Panc1 (cell line): ENCODE measurements at regions not wholly inside any gene's neighbourhood (a gene's known extent, or its start where the extent isn't known, plus 50 kb on each side); places are given as distances from the start of the nearest gene placed in this dataset.

Source experiments
- ATAC-seq: fragments of 200-7000 bp; cut with Tn5 transposase; 2 replicates; pipeline ENCODE4 v1.9.1; 2020; ENCODE audit warnings: mild to moderate bottlenecking, moderate library complexity
- BruUV-seq: library from RNA; stranded (reverse); fragments of 400-500 nt; replicated peaks from 2 replicates; lab custom pipeline; 2021; lab: Mats Ljungman, UMichigan
- CTCF ChIA-PET: fragments of 300-600 bp; sonication (Branson Sonifier 250); formaldehyde crosslinking; loops from one replicate; lab custom pipeline; 2022; ENCODE audit warnings: antibody characterized with exemption; lab: Charles Lee
- POLR2A ChIA-PET: fragments of 300-600 bp; sonication (Branson Sonifier 250); formaldehyde crosslinking; loops from one replicate; lab custom pipeline; 2022; ENCODE audit warnings: antibody characterized with exemption; lab: Charles Lee
- DNase-seq: peaks from one replicate; pipeline ENCODE4 v3.0.0-alpha.2; 2010; ENCODE audit warnings: low read depth, low spot score
- H3K27ac ChIP-seq: 2 replicates; pipeline ENCODE4 v1.5.1; 2011; ENCODE audit warnings: mild to moderate bottlenecking, low read length, inconsistent platforms
- H3K27me3 ChIP-seq: fragments of 200-500 bp; sonication (Bioruptor generic); 2 replicates; pipeline ENCODE4 v1.6.0; 2014; ENCODE audit warnings: low read length, inconsistent platforms; ENCODE audit not compliant: control insufficient read depth, insufficient read depth
- H3K36me3 ChIP-seq: fragments of 200-500 bp; sonication (Bioruptor generic); 2 replicates; pipeline ENCODE4 v1.5.1; 2014; ENCODE audit warnings: inconsistent platforms, mild to moderate bottlenecking, low read length, moderate library complexity; ENCODE audit not compliant: control insufficient read depth, insufficient read depth
- H3K4me1 ChIP-seq: 2 replicates; pipeline ENCODE4 v1.5.1; 2011; ENCODE audit warnings: inconsistent platforms, mild to moderate bottlenecking, low read length, moderate library complexity; ENCODE audit not compliant: control insufficient read depth, insufficient read depth
- H3K4me3 ChIP-seq, 2 experiments: 2 replicates each; pipeline ENCODE4 v1.5.1; 2011 to 2012; ENCODE audit warnings: low read depth in 2 of 2, low read length in 2 of 2, mild to moderate bottlenecking in 2 of 2, inconsistent platforms in 1 of 2, moderate library complexity in 1 of 2
- H3K9me3 ChIP-seq: fragments of 200-500 bp; sonication (Bioruptor generic); 2 replicates; pipeline ENCODE4 v1.5.1; 2014; ENCODE audit warnings: low read depth, mild to moderate bottlenecking, inconsistent platforms, low read length, moderate library complexity; ENCODE audit not compliant: control insufficient read depth, insufficient read depth
- CTCF ChIP-seq: fragments of 450-650 bp; IDR thresholded peaks from 2 replicates; pipeline ENCODE4 v1.5.1; 2017; ENCODE audit warnings: mild to moderate bottlenecking
- POLR2AphosphoS5 ChIP-seq: IDR thresholded peaks from 2 replicates; pipeline ENCODE4 v1.6.1; 2012; ENCODE audit warnings: mild to moderate bottlenecking, low read depth, low read length, moderate library complexity
- REST ChIP-seq, 2 experiments: IDR thresholded peaks; 2 replicates each; pipeline ENCODE4 v1.6.1; 2011 to 2012; ENCODE audit warnings: low read depth in 2 of 2, control low read depth in 1 of 2, low read length in 1 of 2, mild to moderate bottlenecking in 1 of 2, moderate library complexity in 1 of 2; ENCODE audit not compliant: insufficient read depth in 1 of 2
- SIN3A ChIP-seq: IDR thresholded peaks from 2 replicates; pipeline ENCODE4 v1.6.1; 2012; ENCODE audit warnings: low read depth, mild to moderate bottlenecking, low read length, moderate library complexity, borderline replicate concordance; ENCODE audit not compliant: insufficient read depth
- TCF7L2 ChIP-seq: IDR thresholded peaks from 2 replicates; pipeline ENCODE4 v1.6.1; 2011; ENCODE audit warnings: mild to moderate bottlenecking, low read depth, low read length, inconsistent platforms
- in situ Hi-C: cut with HindIII; loops from 2 replicates; pipeline ENCODE4 v1.10.0; 2016; ENCODE audit warnings: low sequenced_read_pairs, low pct_unique_long_range_greater_than_20kb
- intact Hi-C: fragments of 100-400 bp; cut with micrococcal nuclease; formaldehyde crosslinking; loops from one replicate; pipeline ENCODE4 v1.10.0; 2022; ENCODE audit not compliant: unreplicated experiment

- Histone ChIP-seq H3K4me1 (no peaks in the 10 kb centered on the region), H3K36me3 (no peaks in the 10 kb centered on the region), H3K4me3 (no peak overlapping the region), H3K9me3 (no peaks in the 10 kb centered on the region), H3K27ac (no peak overlapping the region), H3K27me3 (no peaks in the 10 kb centered on the region)
- POLR2A ChIA-PET = no interaction called here
- DNase-seq (no peak), ATAC-seq (no peak)
- in situ Hi-C loops = no loop called here
- intact Hi-C loops = no loop called here
- CTCF ChIA-PET = no interaction called here
- no peak for TF ChIP-seq REST (IDR thresholded peaks at IDR 0.05; ENCODE audit: insufficient read depth in 1 of 2, low read depth in 2 of 2, low read length in 1 of 2)
- BruUV-seq = no TSS peak
These were observed 267.7 kb downstream of the LRRIQ3 start for GRCh38 chr1:73930293-73930692.

GRCh38 chr1:73914951-73915350, 283.0 kb downstream of the LRRIQ3 start:
- ChIA-PET CTCF (no interaction called here), POLR2A (no interaction called here)
- H3K27me3 ChIP-seq = no peaks in the 10 kb centered on the region
- DNase-seq = no peak
- no peak for ATAC-seq
- in situ Hi-C loops = no loop called here
- no peaks in the 10 kb centered on the region for H3K36me3 ChIP-seq
- no peak overlapping the region for H3K4me3 ChIP-seq
- H3K4me1 ChIP-seq = no peaks in the 10 kb centered on the region
- intact Hi-C loops = no loop called here
- BruUV-seq = no TSS peak
- no peak for TF ChIP-seq TCF7L2
- TF ChIP-seq SIN3A = no peak
- TF ChIP-seq POLR2AphosphoS5 = no peak
- no peak for TF ChIP-seq CTCF
- TF ChIP-seq REST (IDR thresholded peaks at IDR 0.05; ENCODE audit: insufficient read depth in 1 of 2, low read depth in 2 of 2, low read length in 1 of 2) = no peak
- H3K9me3 ChIP-seq = no peaks in the 10 kb centered on the region
- H3K27ac ChIP-seq = no peak overlapping the region
